ENCODE measurements at regions not wholly inside any gene's neighbourhood (a gene's known extent, or its start where the extent isn't known, plus 50 kb on each side); places are given as distances from the start of the nearest gene placed in this dataset.
"Not testable (repeated sequence)": the region's sequence is repeated elsewhere in the genome, so short reads cannot be mapped to it uniquely, and the experiment has no call there.

DNA sequence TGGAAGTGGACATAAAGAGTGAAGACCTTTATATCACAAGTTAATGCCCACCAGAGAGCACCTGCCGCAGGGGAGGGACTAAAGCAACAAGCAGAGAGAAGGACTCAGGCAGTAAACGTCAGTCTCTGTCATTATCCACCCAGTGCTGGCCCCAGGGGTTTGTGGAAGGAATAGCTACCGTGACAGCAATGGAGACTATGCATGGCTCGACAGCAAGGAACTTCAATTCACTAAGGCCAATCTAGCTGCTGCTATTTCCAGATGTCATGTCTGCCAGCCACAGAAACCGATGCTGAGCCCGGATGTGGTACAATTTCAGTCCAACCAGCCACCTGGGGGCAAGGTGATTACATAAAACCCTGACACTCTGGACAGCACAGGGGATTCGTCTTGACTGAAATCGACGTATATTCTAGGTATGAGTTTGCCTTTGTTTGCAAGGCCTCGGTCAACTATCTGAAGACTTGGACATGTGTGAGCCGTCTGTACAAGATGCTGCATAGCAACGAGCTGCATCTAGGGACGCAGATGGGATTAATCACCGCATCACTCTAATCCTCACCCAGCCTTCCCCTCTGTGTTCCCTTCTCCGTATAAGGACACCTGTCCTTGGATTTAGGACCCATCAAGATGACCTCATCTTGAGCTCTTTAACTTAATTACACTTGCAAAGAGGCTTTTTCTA, 154.1 kb upstream of the SH3BP4 start:
- no peak for ATAC-seq

GRCh38 chr2:234796045-234796591, 155.7 kb upstream of the SH3BP4 start:
- ATAC-seq: no peak

DNA sequence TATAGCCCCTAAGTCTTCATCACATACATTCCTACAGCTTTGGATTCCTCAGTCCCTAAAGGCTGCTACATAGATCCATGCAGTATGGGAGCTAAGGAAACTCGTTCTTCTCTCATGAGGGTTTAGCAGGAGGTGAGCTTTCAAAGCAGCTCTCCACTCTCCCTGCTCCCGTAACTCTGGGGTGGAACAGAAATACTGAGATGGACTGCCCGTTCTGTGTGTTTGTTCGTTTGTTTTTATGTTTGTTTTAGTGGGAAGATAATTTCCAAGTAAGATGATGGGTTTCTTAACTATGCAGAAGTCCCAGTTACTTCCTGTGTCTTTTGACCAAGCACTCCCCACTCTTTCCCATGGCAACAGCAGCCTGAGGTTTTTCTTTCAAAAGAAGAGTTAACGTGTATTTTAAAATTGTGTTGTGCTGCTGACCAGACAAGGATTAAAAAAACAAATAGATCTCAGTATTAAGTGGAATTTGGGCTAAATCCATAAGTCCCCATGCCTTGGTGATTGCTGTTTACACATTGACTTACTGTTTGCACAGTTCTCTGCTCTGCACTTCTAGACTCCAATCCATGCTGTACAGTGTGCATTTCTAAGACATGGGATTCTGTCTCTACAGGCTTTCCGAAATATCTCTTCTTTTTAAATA, 156.4 kb upstream of the SH3BP4 start:
- ATAC-seq: no peak

DNA sequence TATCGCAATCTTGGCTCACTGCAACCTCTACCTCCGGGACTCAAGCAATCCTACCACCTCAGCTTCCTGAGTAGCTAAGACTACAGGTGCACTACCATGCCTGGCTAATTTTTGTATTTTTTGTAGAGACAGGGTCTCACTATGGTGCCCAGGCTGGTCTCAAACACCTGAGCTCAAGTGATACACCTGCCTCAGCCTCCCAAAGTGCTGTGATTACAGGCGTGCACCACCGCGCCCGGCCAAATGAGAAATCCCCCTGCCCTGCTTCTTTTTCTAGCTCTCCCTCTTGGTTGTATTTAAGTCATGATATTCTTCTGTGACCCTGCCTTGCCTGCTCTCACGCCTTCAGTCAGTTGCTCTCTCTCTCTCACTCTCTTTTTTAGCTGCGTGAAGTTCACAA, 157.0 kb upstream of the SH3BP4 start:
- no peak for ATAC-seq

- no peak for ATAC-seq
These were observed 158.5 kb upstream of the SH3BP4 start for GRCh38 chr2:234793212-234793785.

DNA sequence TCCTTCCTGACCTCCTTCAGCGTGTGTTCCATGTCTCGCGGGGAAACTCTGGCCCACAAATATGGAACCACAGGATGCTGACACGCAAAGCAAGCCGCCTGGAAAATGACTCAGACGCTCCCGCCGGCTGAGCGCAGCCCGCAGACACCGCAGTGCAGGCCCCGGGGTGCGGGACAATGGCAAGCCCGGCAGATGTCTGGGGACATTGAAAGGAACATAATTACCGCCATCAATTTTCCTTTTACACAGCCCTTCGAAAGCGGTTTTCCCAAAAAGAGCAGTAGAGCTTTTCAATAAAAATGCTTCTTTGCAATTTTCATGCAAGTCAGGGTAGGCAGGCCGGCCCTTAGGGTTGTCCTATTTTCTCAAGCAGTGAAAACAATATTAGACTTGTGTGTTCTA, 159.2 kb upstream of the SH3BP4 start:
- no peak for ATAC-seq

DNA sequence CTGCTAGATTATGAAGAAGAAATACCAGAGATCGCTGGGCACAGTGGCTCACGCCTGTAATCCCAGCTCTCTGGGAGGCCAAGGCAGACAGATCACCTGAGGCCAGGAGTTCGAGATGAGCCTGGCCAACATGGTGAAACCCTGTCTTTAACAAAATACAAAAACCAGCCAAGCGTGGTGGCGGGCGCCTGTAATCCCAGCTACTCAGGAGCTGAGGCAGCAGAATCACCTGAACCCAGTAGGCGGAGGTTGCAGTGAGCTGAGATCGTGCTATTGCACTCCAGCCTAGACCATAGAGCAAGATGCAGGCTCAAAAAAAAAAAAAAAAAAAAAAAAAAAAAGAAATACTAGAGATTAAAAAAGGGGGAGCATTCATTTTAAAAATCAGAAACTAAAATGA, 159.7 kb upstream of the SH3BP4 start:
- not testable (repeated sequence) for ATAC-seq

- no peak for ATAC-seq
These were observed 161.4 kb upstream of the SH3BP4 start for GRCh38 chr2:234790380-234790779.

GRCh38 chr2:234789556-234790325, 162.1 kb upstream of the SH3BP4 start:
- no peak for ATAC-seq

DNA sequence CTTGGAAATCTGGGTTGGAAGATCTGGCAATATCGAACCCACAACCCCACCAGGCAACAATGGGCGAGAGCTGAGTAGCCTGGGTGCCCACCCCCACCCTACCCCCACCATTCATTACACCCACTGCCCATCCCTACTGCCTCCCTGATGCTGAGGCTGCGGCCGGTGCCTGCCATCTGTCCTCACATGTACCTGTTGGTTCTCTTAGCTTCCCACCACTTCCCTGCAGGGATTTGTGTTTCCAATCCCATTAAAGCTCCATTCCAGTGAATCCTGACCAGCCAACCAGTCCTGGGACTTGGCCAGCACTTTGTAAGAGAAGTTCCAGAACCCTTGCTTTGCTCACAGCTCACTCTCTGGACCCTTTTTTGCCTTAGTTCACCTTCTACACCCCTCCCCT, 163.0 kb upstream of the SH3BP4 start:
- no peak for ATAC-seq

DNA sequence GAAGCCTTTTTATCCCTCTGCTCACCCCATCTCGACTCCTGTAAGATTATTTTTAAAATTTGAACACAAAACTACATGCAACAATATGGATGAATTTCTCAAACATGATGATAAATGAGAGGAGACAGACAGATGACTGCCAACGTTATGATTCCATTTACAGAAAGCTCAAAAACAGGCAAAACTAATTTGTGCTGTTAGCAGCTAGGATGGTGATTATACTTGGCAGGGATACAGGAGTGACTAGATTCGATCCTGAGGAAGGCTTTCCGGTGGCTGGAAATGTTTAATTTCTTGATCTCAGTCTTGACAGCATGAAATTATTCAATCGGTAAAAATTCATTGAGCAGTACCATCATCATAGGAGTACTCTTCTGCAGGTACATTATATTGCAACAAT, 163.4 kb upstream of the SH3BP4 start:
- no peak for ATAC-seq

GRCh38 chr2:234787114-234787513, 164.7 kb upstream of the SH3BP4 start:
- no peak for ATAC-seq

- no peak for ATAC-seq
These were observed 177.9 kb upstream of the SH3BP4 start for GRCh38 chr2:234773764-234774409.

DNA sequence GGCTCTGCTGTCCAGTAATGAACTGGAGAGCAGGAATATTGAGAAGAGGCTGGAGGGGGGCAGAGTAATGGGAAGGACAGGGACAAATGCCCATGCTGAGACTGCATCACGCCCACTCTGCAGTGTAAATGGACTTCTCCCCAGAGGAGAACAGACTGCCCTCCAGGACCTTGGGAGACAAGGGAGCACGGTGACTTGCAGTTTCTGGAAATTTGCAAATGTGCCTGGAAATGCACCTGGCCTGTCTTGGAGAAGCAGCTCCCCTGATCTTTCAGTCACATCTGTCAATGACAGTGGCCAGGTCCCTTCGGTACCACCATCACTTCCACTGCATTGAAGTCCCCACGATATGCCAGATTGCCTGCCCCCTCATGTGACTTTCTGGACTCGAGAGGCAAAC, 178.7 kb upstream of the SH3BP4 start:
- ATAC-seq: no peak

DNA sequence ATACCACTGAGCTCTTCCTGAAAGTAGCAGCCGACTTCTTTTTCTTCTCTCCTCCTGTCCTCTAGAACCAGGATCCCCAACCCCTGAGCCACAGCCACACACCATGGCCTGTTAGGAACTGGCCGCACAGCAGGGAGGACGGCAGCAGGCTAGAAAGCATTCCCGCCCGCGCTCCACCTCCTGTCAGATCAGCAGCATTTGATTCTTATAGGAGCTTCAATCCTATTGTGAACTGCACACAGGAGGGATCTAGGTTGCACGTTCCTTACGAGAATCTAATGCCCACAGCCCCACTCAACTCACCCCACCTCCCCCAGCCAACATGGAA, 179.1 kb upstream of the SH3BP4 start:
- ATAC-seq: no peak

DNA sequence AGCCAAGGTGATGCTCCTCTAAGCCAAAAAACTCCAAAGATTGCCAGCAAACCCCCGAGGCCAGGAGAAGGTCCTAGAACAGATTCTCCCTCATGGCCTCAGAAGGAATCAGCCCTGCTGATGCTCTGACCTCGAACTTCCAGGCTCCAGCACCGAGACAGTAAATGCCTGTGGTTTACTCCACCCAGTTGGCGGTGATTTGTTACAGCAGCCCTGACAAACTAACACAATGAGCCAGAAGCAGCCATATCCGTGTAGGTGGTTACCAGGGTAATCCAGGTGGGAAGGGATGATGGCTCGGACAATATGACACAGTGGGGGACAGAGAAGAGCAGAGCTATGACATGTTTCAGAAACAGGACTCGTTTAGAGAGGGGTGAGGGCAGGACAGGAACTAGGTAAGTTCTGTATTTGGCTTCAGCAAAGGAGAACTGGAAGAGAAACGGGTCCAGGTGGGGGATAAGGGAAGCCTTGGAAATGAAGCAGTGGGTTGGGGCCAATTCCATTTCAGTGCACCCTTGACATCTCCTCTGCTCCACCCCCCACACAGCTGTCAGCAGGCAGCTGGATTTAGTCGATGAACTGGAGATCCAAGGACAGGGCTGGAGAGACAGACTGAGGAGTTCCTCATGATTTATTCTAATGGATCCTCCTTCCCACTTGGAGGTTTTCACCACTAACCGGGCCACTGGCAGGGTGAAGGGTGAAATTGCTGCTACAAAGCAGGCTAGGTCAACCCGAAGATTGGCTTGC, 179.7 kb upstream of the SH3BP4 start:
- no peak for ATAC-seq

- no peak for ATAC-seq
These were observed 180.6 kb upstream of the SH3BP4 start for GRCh38 chr2:234771176-234771575.

GRCh38 chr2:234770715-234771141, 181.1 kb upstream of the SH3BP4 start:
- no peak for ATAC-seq

DNA sequence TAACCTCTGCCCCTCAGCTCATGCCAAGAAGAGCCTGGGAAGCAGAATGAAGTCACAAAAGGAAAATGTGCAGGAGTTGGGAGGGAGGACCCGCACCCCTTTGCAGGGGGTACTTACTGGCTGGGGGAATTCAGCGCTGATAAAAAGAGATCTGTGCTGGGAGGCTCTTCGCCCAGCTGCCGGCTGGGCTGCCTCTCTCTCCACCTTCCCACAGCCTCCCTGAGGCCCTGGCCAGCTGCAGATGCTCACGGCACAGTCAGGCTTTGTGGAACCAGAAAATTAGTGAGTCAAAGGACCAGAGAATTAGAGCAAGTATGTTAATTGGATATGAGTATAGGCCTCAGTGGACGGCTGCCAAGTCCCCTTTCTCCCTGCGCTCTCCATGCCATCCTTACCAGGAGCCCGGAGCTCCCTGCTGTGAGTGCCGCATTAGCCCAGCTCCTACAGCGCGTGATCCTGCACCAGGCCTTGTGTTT, 181.7 kb upstream of the SH3BP4 start:
- ATAC-seq: no peak

DNA sequence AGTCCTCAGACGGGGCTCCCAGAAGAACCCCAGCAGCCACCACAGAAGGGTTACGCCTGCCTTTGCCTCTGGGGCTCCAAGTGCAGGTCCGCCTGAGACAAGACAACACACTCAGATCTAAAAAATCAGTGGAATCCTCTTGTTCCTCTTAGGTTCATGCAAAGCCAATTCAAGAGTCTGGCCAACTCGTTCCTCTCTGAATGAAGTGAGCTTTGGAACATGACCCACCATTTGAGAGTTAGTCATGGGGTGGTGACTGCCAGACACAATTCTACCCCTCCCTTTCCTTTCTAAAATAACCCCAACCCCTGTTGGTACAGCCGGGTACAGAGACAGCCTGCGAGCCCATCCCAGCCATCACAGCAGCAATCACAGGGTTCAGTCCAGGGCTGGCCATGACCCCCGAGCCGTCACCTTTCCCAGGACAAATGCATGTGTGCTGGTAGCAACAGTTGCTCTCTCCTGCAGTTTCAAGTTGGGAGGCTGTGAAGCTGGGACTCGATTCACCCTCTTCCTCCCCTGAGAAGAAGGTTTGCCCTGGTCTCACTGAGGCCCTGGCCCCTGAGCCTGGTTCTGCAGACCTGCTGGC, 183.1 kb upstream of the SH3BP4 start:
- no peak for ATAC-seq

- no peak for ATAC-seq
These were observed 186.5 kb upstream of the SH3BP4 start for GRCh38 chr2:234765279-234765678.
